MCF 10A (cell line): ENCODE measurements at regions not wholly inside any gene's neighbourhood (a gene's known extent, or its start where the extent isn't known, plus 50 kb on each side); places are given as distances from the start of the nearest gene placed in this dataset.

Experiments used
- BruUV-seq: library from RNA; stranded (reverse); fragments of 400-500 nt; replicated peaks from 2 replicates; lab custom pipeline; 2021; lab: Mats Ljungman, UMichigan
- CTCF ChIA-PET: fragments of 300-600 bp; sonication (Branson Sonifier 250); formaldehyde crosslinking; extraction: SDS; loops from one replicate; lab custom pipeline; 2021; ENCODE audit warnings: antibody characterized with exemption, inconsistent platforms; lab: Yijun Ruan, JAX
- POLR2A ChIA-PET: fragments of 300-600, 350-650 bp; sonication (Branson Sonifier 250); formaldehyde crosslinking; extraction: SDS; loops from one replicate; lab custom pipeline; 2020; ENCODE audit warnings: antibody characterized with exemption, inconsistent platforms; lab: Yijun Ruan, JAX
- DNase-seq: peaks from one replicate; pipeline ENCODE4 v3.0.0-alpha.2; 2018; ENCODE audit not compliant: unreplicated experiment
- H3K27ac Mint-ChIP-seq: one replicate; pipeline ENCODE4 v1.8.0; 2022; ENCODE audit warnings: mild to moderate bottlenecking, low read depth, mixed read lengths; ENCODE audit not compliant: unreplicated experiment
- H3K27me3 Mint-ChIP-seq: one replicate; pipeline ENCODE4 v1.8.0; 2022; ENCODE audit warnings: mixed read lengths; ENCODE audit not compliant: insufficient read depth, unreplicated experiment
- H3K36me3 Mint-ChIP-seq: one replicate; pipeline ENCODE4 v1.8.0; 2022; ENCODE audit warnings: mild to moderate bottlenecking, moderate library complexity, mixed read lengths; ENCODE audit not compliant: insufficient read depth, unreplicated experiment
- H3K4me1 Mint-ChIP-seq: one replicate; pipeline ENCODE4 v1.8.0; 2022; ENCODE audit warnings: mixed read lengths; ENCODE audit not compliant: insufficient read depth, unreplicated experiment
- H3K4me3 Mint-ChIP-seq: one replicate; pipeline ENCODE4 v1.8.0; 2022; ENCODE audit warnings: mild to moderate bottlenecking, moderate library complexity, mixed read lengths; ENCODE audit not compliant: unreplicated experiment
- H3K9me3 Mint-ChIP-seq: one replicate; pipeline ENCODE4 v1.8.0; 2022; ENCODE audit warnings: mixed read lengths; ENCODE audit not compliant: unreplicated experiment
- intact Hi-C: fragments of 100-400 bp; cut with micrococcal nuclease; formaldehyde crosslinking; loops from 2 replicates; pipeline ENCODE4 v1.14.1; 2022
- TF ChIP-seq, protein P1 (sequence below): fragments of 200-600 bp; IDR thresholded peaks from one replicate; pipeline ENCODE4 v1.8.0; 2022; ENCODE audit warnings: antibody characterized with exemption, mild to moderate bottlenecking; ENCODE audit not compliant: unreplicated experiment

GRCh38 chr13:52954838-52955237 lies 73.8 kb upstream of the OLFM4 start:
- H3K27ac Mint-ChIP-seq, result no peak overlapping the region
- H3K9me3 Mint-ChIP-seq, result no peaks in the 10 kb centered on the region
- no TSS peak for BruUV-seq
- CTCF ChIA-PET, result interaction anchor here (0.7 to 6.6 kb wide), 3 partner anchors 13 to 103 kb away, joined by 3 to 63 read pairs (median 7); no protein-coding TSS in a partner anchor
- no peak overlapping the region for H3K4me3 Mint-ChIP-seq
- no peak for DNase-seq
- H3K36me3 Mint-ChIP-seq, result no peaks in the 10 kb centered on the region
- intact Hi-C loops, result no loop called here
- H3K4me1 Mint-ChIP-seq, result no peaks in the 10 kb centered on the region
- TF ChIP-seq, protein P1, sequence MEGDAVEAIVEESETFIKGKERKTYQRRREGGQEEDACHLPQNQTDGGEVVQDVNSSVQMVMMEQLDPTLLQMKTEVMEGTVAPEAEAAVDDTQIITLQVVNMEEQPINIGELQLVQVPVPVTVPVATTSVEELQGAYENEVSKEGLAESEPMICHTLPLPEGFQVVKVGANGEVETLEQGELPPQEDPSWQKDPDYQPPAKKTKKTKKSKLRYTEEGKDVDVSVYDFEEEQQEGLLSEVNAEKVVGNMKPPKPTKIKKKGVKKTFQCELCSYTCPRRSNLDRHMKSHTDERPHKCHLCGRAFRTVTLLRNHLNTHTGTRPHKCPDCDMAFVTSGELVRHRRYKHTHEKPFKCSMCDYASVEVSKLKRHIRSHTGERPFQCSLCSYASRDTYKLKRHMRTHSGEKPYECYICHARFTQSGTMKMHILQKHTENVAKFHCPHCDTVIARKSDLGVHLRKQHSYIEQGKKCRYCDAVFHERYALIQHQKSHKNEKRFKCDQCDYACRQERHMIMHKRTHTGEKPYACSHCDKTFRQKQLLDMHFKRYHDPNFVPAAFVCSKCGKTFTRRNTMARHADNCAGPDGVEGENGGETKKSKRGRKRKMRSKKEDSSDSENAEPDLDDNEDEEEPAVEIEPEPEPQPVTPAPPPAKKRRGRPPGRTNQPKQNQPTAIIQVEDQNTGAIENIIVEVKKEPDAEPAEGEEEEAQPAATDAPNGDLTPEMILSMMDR, result no peak
- no peaks in the 10 kb centered on the region for H3K27me3 Mint-ChIP-seq
- POLR2A ChIA-PET, result interaction anchor here (0.6 kb wide), 1 partner anchor 1538 kb away, joined by 4 read pairs; no protein-coding TSS in a partner anchor

GRCh38 chr13:52950436-52950956 lies 78.1 kb upstream of the OLFM4 start:
- no TSS peak for BruUV-seq
- H3K4me3 Mint-ChIP-seq, result no peak overlapping the region
- H3K36me3 Mint-ChIP-seq, result no peaks in the 10 kb centered on the region
- DNase-seq, result no peak
- CTCF ChIA-PET, result interaction anchor here (0.6 to 6.6 kb wide), 3 partner anchors 11 to 289 kb away, joined by 3 to 63 read pairs (median 3); no protein-coding TSS in a partner anchor
- no peaks in the 10 kb centered on the region for H3K9me3 Mint-ChIP-seq
- TF ChIP-seq, protein P1, result no peak
- POLR2A ChIA-PET, result interaction anchor here (0.6 kb wide), 1 partner anchor 241 kb away, joined by 3 read pairs; no protein-coding TSS in a partner anchor
- intact Hi-C loops, result no loop called here
- H3K4me1 Mint-ChIP-seq, result no peaks in the 10 kb centered on the region
- H3K27ac Mint-ChIP-seq, result no peak overlapping the region
- H3K27me3 Mint-ChIP-seq, result peaks cover 5% of the 10 kb centered on the region

- peaks cover 7% of the 10 kb centered on the region for H3K9me3 Mint-ChIP-seq
- H3K4me3 Mint-ChIP-seq, result no peak overlapping the region
- intact Hi-C loops, result no loop called here
- ChIA-PET POLR2A (no interaction called here), CTCF (interaction anchor here (0.6 to 6.6 kb wide), 4 partner anchors 8 to 290 kb away, joined by 3 to 63 read pairs (median 3); no protein-coding TSS in a partner anchor)
- H3K27me3 Mint-ChIP-seq, result peaks cover 13% of the 10 kb centered on the region
- H3K27ac Mint-ChIP-seq, result no peak overlapping the region
- no peak for DNase-seq
- TF ChIP-seq, protein P1, result no peak
- no TSS peak for BruUV-seq
- H3K36me3 Mint-ChIP-seq, result no peaks in the 10 kb centered on the region
- H3K4me1 Mint-ChIP-seq, result no peaks in the 10 kb centered on the region
These were observed 78.9 kb upstream of the OLFM4 start for GRCh38 chr13:52949742-52950141.

DNA sequence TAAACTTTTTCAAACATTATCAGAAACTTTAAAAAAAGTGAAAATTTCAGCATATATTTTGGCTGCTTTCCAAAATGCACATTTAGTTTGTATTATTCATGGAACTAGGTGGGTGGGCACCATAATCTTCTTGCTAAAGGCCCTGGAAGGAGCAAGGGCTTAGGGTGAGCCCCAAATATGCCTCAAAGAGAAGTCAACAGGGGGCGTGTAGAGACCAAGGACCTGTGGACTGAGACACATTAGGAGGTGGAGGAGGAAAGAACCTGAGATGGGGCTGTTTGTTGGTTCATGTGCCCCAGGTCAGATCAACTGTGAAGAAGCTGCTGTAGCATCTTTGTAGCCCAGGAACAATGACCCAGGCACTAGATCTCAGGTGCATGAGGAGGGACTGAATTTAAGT lies 79.6 kb upstream of the OLFM4 start:
- ChIA-PET POLR2A (no interaction called here), CTCF (interaction anchor here (0.6 to 6.6 kb wide), 4 partner anchors 8 to 266 kb away, joined by 3 to 63 read pairs (median 3); no protein-coding TSS in a partner anchor)
- H3K4me3 Mint-ChIP-seq, result no peak overlapping the region
- DNase-seq, result no peak
- intact Hi-C loops, result no loop called here
- no peaks in the 10 kb centered on the region for H3K36me3 Mint-ChIP-seq
- no TSS peak for BruUV-seq
- peaks cover 9% of the 10 kb centered on the region for H3K9me3 Mint-ChIP-seq
- H3K4me1 Mint-ChIP-seq, result no peaks in the 10 kb centered on the region
- peaks cover 18% of the 10 kb centered on the region for H3K27me3 Mint-ChIP-seq
- TF ChIP-seq, protein P1, result no peak
- no peak overlapping the region for H3K27ac Mint-ChIP-seq
